ENCODE measurements at regions not wholly inside any gene's neighbourhood (a gene's known extent, or its start where the extent isn't known, plus 50 kb on each side); places are given as distances from the start of the nearest gene placed in this dataset.
"Not testable (repeated sequence)": the region's sequence is repeated elsewhere in the genome, so short reads cannot be mapped to it uniquely, and the experiment has no call there.

DNA sequence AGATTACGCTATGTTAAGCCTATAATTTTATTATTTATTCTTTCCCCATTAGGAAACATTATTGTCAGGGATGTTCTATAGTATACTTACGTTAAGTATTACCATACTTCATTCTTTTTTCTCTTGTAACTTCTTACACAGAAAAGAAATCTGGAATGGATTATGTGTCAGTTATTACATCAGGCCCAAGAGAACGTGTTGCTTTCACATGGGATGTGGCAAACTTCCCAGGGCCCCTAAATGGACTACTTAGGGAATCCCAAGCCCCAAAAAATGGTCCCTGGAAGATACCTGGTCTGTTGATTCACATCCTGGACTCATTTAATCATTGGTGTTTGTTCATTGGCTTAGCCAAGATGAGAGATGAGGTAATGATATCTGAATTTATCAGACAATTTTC, 249.8 kb downstream of the NRIP1 start:
- DNase-seq: no peak
- Histone ChIP-seq H3K9me3 (no peaks in the 10 kb centered on the region), H3K27ac (no peak overlapping the region), H3K27me3 (no peaks in the 10 kb centered on the region), H3K4me3 (replicated peaks in 1 of 3) (no peak overlapping the region), H3K36me3 (no peaks in the 10 kb centered on the region), H3K4me1 (no peaks in the 10 kb centered on the region)
- intact Hi-C loops (cut with DNase I): no loop called here
- no peak for TF ChIP-seq POLR2A (IDR thresholded peaks at IDR 0.05)
- TF ChIP-seq, protein P1, sequence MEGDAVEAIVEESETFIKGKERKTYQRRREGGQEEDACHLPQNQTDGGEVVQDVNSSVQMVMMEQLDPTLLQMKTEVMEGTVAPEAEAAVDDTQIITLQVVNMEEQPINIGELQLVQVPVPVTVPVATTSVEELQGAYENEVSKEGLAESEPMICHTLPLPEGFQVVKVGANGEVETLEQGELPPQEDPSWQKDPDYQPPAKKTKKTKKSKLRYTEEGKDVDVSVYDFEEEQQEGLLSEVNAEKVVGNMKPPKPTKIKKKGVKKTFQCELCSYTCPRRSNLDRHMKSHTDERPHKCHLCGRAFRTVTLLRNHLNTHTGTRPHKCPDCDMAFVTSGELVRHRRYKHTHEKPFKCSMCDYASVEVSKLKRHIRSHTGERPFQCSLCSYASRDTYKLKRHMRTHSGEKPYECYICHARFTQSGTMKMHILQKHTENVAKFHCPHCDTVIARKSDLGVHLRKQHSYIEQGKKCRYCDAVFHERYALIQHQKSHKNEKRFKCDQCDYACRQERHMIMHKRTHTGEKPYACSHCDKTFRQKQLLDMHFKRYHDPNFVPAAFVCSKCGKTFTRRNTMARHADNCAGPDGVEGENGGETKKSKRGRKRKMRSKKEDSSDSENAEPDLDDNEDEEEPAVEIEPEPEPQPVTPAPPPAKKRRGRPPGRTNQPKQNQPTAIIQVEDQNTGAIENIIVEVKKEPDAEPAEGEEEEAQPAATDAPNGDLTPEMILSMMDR (IDR thresholded peaks at IDR 0.05): no peak
- WGBS, 2 donors: 81% methylated on average over 3 of the region's 3 CpGs

DNA sequence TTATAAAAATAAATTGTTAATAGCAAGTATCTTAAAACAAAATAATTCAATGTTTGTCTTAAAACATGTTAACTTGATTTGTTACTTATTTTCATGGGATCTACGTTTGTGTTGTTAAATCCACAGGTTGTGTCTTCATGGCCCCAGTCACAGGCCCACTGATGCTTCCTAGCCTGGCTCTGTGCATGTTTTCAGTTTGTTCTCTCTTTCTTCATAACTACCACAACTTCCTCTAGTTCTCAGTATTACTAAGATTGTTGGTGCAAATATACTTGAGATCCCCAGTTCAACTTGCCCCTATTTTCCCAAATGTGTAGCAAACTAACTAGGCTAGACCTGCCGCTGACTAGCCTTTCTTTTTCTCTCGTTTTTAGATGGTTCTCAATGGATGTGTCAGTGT, 250.5 kb downstream of the NRIP1 start:
- no peak for DNase-seq
- H3K27me3 ChIP-seq: no peaks in the 10 kb centered on the region
- no peak overlapping the region for H3K27ac ChIP-seq
- intact Hi-C loops (cut with DNase I): no loop called here
- H3K9me3 ChIP-seq: no peaks in the 10 kb centered on the region
- TF ChIP-seq, protein P1 (IDR thresholded peaks at IDR 0.05): no peak
- no peak for TF ChIP-seq POLR2A (IDR thresholded peaks at IDR 0.05)
- H3K4me3 ChIP-seq (replicated peaks in 1 of 3): no peak overlapping the region
- 75 to 82% methylated on average over 3 of the region's 3 CpGs for WGBS, 2 donors
- no peaks in the 10 kb centered on the region for H3K36me3 ChIP-seq
- H3K4me1 ChIP-seq: no peaks in the 10 kb centered on the region

DNA sequence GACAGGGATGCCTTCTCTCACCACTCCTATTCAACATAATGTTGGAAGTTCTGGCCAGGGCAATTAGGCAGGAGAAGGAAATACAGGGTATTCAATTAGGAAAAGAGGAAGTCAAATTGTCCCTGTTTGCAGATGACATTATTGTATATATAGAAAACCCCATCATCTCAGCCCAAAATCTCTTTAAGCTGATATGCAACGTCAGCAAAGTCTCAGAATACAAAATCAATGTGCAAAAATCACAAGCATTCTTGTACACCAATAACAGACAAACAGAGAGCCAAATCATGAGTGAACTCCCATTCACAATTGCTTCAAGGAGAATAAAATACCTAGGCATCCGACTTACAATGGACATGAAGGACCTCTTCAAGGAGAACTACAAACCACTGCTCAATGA, 258.1 kb upstream of the SAMSN1 start:
- H3K27ac ChIP-seq; H3K27me3 ChIP-seq; H3K9me3 ChIP-seq; H3K4me1 ChIP-seq; H3K4me3 ChIP-seq (replicated peaks in 1 of 3); DNase-seq; intact Hi-C loops (cut with DNase I); H3K36me3 ChIP-seq: not testable (repeated sequence)
- 77 to 83% methylated on average over 2 of the region's 2 CpGs for WGBS, 2 donors

DNA sequence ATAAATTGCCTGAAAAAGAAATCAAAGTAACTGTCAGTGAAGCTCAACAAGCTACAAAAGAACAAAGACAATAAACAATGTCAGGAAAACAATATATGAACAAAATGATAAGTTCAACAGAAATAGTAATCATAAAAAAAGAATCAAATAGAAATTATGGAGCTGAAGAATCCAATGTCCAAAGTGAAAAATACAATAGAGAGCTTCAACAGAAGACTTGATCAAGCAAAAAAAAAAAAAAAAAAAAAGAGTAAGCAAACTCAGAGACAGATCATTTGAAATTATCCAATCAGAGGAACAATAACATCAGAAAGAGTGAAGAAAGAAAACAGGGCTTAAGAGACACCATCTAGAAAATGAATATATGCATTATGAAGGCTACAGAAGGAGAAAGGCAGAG, 251.4 kb upstream of the SAMSN1 start:
- no peak for TF ChIP-seq POLR2A (IDR thresholded peaks at IDR 0.05)
- TF ChIP-seq, protein P1 (IDR thresholded peaks at IDR 0.05): no peak
- Histone ChIP-seq H3K27ac (no peak overlapping the region), H3K9me3 (no peaks in the 10 kb centered on the region), H3K4me3 (replicated peaks in 1 of 3) (no peak overlapping the region), H3K4me1 (no peaks in the 10 kb centered on the region), H3K36me3 (no peaks in the 10 kb centered on the region), H3K27me3 (no peaks in the 10 kb centered on the region)
- intact Hi-C loops (cut with DNase I): no loop called here
- no peak for DNase-seq

DNA sequence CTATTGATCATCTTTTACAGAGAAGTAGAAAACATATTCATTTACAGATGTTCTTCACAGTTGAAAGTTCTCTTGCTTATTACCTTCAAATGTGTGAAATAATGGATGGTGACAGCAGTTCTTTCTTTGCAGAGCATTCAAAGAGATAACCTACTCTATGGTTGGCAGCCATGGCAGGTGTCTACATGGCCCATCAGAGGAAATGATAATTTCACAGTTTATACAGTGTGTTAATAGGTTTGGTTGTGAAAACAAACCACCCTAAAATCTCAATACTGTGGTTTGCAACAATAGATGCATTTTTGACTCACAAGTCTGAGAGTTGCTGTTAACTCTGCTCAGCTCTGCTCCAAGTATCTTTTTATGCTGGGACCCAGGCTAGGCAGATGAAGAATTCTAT, 241.2 kb upstream of the SAMSN1 start:
- intact Hi-C loops (cut with DNase I): no loop called here

More for the DNA sequence above, 241.2 kb upstream of the SAMSN1 start:
- H3K4me3 ChIP-seq (replicated peaks in 1 of 3): no peak overlapping the region
- no peaks in the 10 kb centered on the region for H3K36me3 ChIP-seq
- H3K4me1 ChIP-seq: no peaks in the 10 kb centered on the region
- H3K27ac ChIP-seq: no peak overlapping the region
- H3K27me3 ChIP-seq: no peaks in the 10 kb centered on the region
- TF ChIP-seq, protein P1 (IDR thresholded peaks at IDR 0.05): no peak
- no peak for TF ChIP-seq POLR2A (IDR thresholded peaks at IDR 0.05)
- no peak for DNase-seq
- H3K9me3 ChIP-seq: no peaks in the 10 kb centered on the region
